ENCODE measurements at regions not wholly inside any gene's neighbourhood (a gene's known extent, or its start where the extent isn't known, plus 50 kb on each side); places are given as distances from the start of the nearest gene placed in this dataset.

DNA sequence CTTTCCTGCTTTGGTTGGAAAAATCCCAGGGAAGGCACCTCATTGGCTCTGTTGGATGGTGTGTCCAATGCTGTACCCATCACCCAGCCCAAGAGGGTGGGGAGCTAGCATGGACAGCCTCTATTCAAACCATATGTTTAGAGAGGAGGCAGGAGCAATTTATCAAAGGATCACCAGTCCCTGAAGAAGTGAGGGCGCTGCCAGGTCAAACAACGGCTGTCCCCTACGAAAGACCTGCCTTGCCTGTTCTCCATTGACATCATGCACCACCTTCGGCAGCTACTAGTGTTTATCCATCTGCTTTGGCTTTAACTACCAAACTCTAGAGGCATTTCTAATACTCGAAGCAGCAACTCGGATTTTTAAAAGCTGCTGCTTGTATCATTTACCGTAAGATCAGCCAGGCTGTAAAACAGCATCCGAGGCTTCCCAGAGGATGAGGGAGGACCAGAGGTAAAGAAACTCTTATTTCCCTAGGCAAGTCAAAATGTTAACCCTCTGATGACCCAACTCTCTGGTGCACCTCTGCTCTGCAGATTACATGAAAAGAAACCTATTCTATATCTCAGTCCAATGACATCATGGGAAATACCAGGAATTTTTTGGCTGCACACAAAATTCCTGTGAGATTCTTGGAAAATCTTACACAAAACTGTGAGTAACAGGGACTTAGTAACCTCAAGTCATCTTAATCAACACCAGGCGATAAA is 720.9 kb upstream of the TBX3 start:
- TF ChIP-seq ZBTB11 (CRISPR knock-in tag; IDR thresholded peaks at IDR 0.05): no peak
- no peak for TF ChIP-seq FOXM1 (IDR thresholded peaks at IDR 0.05; ENCODE audit: low read depth)
- no peak for TF ChIP-seq FOXM1 (CRISPR knock-in tag; IDR thresholded peaks at IDR 0.05; ENCODE audit: low read depth)
- TF ChIP-seq, protein P1, sequence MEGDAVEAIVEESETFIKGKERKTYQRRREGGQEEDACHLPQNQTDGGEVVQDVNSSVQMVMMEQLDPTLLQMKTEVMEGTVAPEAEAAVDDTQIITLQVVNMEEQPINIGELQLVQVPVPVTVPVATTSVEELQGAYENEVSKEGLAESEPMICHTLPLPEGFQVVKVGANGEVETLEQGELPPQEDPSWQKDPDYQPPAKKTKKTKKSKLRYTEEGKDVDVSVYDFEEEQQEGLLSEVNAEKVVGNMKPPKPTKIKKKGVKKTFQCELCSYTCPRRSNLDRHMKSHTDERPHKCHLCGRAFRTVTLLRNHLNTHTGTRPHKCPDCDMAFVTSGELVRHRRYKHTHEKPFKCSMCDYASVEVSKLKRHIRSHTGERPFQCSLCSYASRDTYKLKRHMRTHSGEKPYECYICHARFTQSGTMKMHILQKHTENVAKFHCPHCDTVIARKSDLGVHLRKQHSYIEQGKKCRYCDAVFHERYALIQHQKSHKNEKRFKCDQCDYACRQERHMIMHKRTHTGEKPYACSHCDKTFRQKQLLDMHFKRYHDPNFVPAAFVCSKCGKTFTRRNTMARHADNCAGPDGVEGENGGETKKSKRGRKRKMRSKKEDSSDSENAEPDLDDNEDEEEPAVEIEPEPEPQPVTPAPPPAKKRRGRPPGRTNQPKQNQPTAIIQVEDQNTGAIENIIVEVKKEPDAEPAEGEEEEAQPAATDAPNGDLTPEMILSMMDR (IDR thresholded peaks at IDR 0.05 in 2 of 3, conservative IDR thresholded peaks at IDR 0.05 in 1 of 3; ENCODE audit: insufficient read depth in 2 of 3, low read depth in 1 of 3, low read length in 3 of 3): no peak
- TF ChIP-seq REST (IDR thresholded peaks at IDR 0.05; ENCODE audit: borderline replicate concordance): no peak
- TF ChIP-seq REST (CRISPR knock-in tag; IDR thresholded peaks at IDR 0.05; ENCODE audit: low read depth): no peak
- no peak for TF ChIP-seq XRCC5 (IDR thresholded peaks at IDR 0.05; ENCODE audit: low read depth, low read length)
- no peak for TF ChIP-seq EZH2 (IDR thresholded peaks at IDR 0.05; ENCODE audit: borderline replicate concordance, low read depth, low read length)
- no peak for TF ChIP-seq GATA2 (CRISPR knock-in tag; IDR thresholded peaks at IDR 0.05)

Measured in K562 (cell line).